OCI-LY7 (cell line): ENCODE measurements at regions not wholly inside any gene's neighbourhood (a gene's known extent, or its start where the extent isn't known, plus 50 kb on each side); places are given as distances from the start of the nearest gene placed in this dataset.

ENCODE experiments used
- BruUV-seq: library from RNA; stranded (reverse); fragments of 400-500 nt; replicated peaks from 2 replicates; lab custom pipeline; 2021; lab: Mats Ljungman, UMichigan
- CTCF ChIA-PET: fragments of 300-600 bp; sonication (Branson Sonifier 250); formaldehyde crosslinking; loops from one replicate; lab custom pipeline; 2022; ENCODE audit warnings: antibody characterized with exemption; ENCODE audit not compliant: unreplicated experiment; lab: Charles Lee
- POLR2A ChIA-PET: fragments of 300-600 bp; sonication (Branson Sonifier 250); formaldehyde crosslinking; loops from one replicate; lab custom pipeline; 2022; ENCODE audit warnings: antibody characterized with exemption; lab: Charles Lee
- DNase-seq: peaks from one replicate; pipeline ENCODE4 v3.0.0-alpha.2; 2015; ENCODE audit warnings: low spot score
- H2AFZ ChIP-seq: fragments of 200-600 bp; sonication (generic), shearing (Covaris generic); 2 replicates; pipeline ENCODE4 v1.6.1; 2014; ENCODE audit warnings: mild to moderate bottlenecking, antibody characterized with exemption, low read length, moderate library complexity
- H3K27ac ChIP-seq: fragments of 200-600 bp; sonication (generic); 2 replicates; pipeline ENCODE4 v1.5.1; 2014; ENCODE audit warnings: mixed run types, low read depth, mild to moderate bottlenecking, moderate library complexity, low read length, inconsistent platforms; ENCODE audit not compliant: poor library complexity, severe bottlenecking
- H3K36me3 ChIP-seq: fragments of 200-600 bp; sonication (generic); 2 replicates; pipeline ENCODE4 v1.6.1; 2014; ENCODE audit warnings: mild to moderate bottlenecking, antibody characterized with exemption, low read length, moderate library complexity, mixed read lengths; ENCODE audit not compliant: insufficient read depth
- H3K4me1 ChIP-seq: fragments of 200-600 bp; sonication (generic); 2 replicates; pipeline ENCODE4 v1.5.1; 2014; ENCODE audit warnings: mild to moderate bottlenecking, low read length; ENCODE audit not compliant: insufficient read depth, poor library complexity, severe bottlenecking
- H3K4me2 ChIP-seq: fragments of 200-600 bp; sonication (generic); 2 replicates; pipeline ENCODE4 v1.6.1; 2014; ENCODE audit warnings: mild to moderate bottlenecking, low read length
- H3K4me3 ChIP-seq: fragments of 200-600 bp; sonication (generic); 2 replicates; pipeline ENCODE4 v1.5.1; 2014; ENCODE audit warnings: mild to moderate bottlenecking, low read depth, low read length; ENCODE audit not compliant: poor library complexity, severe bottlenecking
- H3K79me2 ChIP-seq: fragments of 200-600 bp; sonication (generic); 2 replicates; pipeline ENCODE4 v1.6.1; 2016; ENCODE audit warnings: low read depth, mild to moderate bottlenecking, low read length, moderate library complexity, mixed read lengths; ENCODE audit not compliant: insufficient read depth
- H3K9me2 ChIP-seq: fragments of 200-600 bp; sonication (generic); 2 replicates; pipeline ENCODE4 v1.6.1; 2016; ENCODE audit warnings: mild to moderate bottlenecking, low read length, mixed read lengths; ENCODE audit not compliant: insufficient read depth
- H3K9me3 ChIP-seq: fragments of 200-600 bp; sonication (generic); 2 replicates; pipeline ENCODE4 v1.6.1; 2014; ENCODE audit warnings: mild to moderate bottlenecking, mixed run types, low read length, mixed read lengths
- H4K20me1 ChIP-seq: fragments of 200-600 bp; sonication (generic); 2 replicates; pipeline ENCODE4 v1.6.1; 2014; ENCODE audit warnings: mild to moderate bottlenecking, antibody characterized with exemption, low read length, moderate library complexity, mixed read lengths; ENCODE audit not compliant: insufficient read depth
- EZH2phosphoT487 ChIP-seq: fragments of 200-600 bp; sonication (generic); IDR thresholded peaks from 2 replicates; pipeline ENCODE4 v1.6.1; 2018; ENCODE audit warnings: low read depth, borderline replicate concordance, mild to moderate bottlenecking, mixed run types, antibody characterized with exemption, low read length, moderate library complexity, mixed read lengths
- intact Hi-C: fragments of 100-400 bp; cut with micrococcal nuclease; formaldehyde crosslinking; loops from one replicate; pipeline ENCODE4 v1.10.0; 2022; ENCODE audit not compliant: unreplicated experiment
- TF ChIP-seq, protein P1 (sequence below): fragments of 200-600 bp; sonication (generic); conservative IDR thresholded peaks from 2 replicates; pipeline ENCODE4 v1.5.1; 2014; ENCODE audit warnings: mild to moderate bottlenecking, antibody characterized with exemption, low read length, moderate library complexity, mixed read lengths

DNA sequence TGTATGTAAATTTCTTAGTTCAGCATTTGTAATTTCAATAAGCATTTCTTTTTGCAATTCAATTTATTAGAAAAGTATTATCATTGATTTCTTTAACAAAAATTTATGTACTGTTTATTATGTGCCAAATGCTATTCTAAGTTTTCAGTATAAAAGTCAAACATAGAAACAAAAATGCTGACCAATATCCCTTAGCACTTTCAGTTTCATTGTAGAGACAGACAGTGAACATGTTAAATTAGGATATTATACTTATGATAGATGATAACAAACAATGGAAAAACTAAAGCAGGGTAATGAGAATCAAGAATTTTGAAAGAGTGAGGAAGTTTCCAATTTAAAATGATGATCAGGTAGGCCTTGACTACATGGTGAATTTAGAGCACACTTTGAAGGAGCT, 1106.0 kb downstream of the TAF11L14 start:
- intact Hi-C loops = no loop called here
- POLR2A ChIA-PET = interaction anchor here (1.0 to 1.3 kb wide), 3 partner anchors 13 to 50 kb away, joined by 3 read pairs; no protein-coding TSS in a partner anchor
- CTCF ChIA-PET = no interaction called here
- Histone ChIP-seq H3K9me2 (no peaks in the 10 kb centered on the region), H3K27ac (no peak overlapping the region), H3K79me2 (no peaks in the 10 kb centered on the region), H3K9me3 (no peaks in the 10 kb centered on the region), H4K20me1 (no peaks in the 10 kb centered on the region), H3K4me1 (peaks cover 8% of the 10 kb centered on the region), H3K4me3 (no peak overlapping the region), H3K36me3 (no peaks in the 10 kb centered on the region), H3K4me2 (no peak overlapping the region), H2AFZ (no peak overlapping the region)
- DNase-seq = no peak
- no peak for TF ChIP-seq EZH2phosphoT487
- TF ChIP-seq, protein P1, sequence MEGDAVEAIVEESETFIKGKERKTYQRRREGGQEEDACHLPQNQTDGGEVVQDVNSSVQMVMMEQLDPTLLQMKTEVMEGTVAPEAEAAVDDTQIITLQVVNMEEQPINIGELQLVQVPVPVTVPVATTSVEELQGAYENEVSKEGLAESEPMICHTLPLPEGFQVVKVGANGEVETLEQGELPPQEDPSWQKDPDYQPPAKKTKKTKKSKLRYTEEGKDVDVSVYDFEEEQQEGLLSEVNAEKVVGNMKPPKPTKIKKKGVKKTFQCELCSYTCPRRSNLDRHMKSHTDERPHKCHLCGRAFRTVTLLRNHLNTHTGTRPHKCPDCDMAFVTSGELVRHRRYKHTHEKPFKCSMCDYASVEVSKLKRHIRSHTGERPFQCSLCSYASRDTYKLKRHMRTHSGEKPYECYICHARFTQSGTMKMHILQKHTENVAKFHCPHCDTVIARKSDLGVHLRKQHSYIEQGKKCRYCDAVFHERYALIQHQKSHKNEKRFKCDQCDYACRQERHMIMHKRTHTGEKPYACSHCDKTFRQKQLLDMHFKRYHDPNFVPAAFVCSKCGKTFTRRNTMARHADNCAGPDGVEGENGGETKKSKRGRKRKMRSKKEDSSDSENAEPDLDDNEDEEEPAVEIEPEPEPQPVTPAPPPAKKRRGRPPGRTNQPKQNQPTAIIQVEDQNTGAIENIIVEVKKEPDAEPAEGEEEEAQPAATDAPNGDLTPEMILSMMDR = no peak
- no TSS peak for BruUV-seq

DNA sequence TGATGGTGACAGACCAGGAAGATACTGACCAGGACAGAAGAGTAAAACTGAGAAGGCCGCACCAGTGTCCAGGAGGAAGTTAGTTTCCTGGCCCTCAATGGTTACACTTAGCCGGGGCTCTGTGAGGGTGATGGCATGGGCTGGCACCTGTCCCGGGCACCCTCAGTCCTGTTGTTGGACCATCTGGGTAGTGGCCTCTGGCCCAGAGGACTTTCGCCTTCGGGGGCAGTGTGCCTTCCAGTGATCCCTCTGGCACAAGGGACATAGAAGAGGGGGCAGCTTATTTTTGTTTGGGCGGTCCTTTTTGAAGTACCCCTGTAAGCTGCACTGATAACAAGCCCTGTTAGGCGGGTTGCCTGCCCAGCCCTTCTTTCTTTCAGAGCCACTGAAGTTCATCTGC, 1108.6 kb downstream of the TAF11L14 start:
- no peaks in the 10 kb centered on the region for H3K79me2 ChIP-seq
- no peaks in the 10 kb centered on the region for H4K20me1 ChIP-seq
- POLR2A ChIA-PET = no interaction called here
- no peak overlapping the region for H3K27ac ChIP-seq
- peaks cover 21% of the 10 kb centered on the region for H3K4me1 ChIP-seq
- H3K36me3 ChIP-seq = no peaks in the 10 kb centered on the region
- no peak for TF ChIP-seq EZH2phosphoT487
- TF ChIP-seq, protein P1 = no peak
- peaks cover 8% of the 10 kb centered on the region; the same call in 1 of the 2 replicates for H3K9me3 ChIP-seq
- no peaks in the 10 kb centered on the region for H3K9me2 ChIP-seq
- CTCF ChIA-PET = no interaction called here
- BruUV-seq = no TSS peak
- H2AFZ ChIP-seq = no peak overlapping the region
- no peak overlapping the region for H3K4me3 ChIP-seq
- intact Hi-C loops = no loop called here
- no peak for DNase-seq
- no peak overlapping the region for H3K4me2 ChIP-seq

DNA sequence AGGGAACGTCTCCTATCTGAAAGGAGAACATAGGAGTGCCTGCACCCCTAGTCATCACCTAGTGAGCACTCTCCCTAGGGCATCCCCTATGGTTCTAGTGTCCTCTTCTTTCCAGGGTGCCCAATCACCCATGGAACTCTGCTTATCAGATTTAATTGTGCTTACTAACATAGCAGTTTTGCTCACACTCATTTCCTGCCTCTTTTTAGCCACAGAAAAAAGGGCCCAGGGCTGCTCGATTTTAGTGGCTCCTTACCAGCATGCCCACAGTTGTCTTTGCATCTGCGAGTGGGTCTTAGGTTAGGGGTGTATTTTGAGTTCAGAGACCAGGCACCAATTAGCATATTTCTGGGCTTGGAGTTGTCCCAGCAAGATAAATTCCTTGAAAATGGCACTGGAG, 1110.2 kb downstream of the TAF11L14 start:
- intact Hi-C loops = no loop called here
- peaks cover 8% of the 10 kb centered on the region; the same call in 1 of the 2 replicates for H3K9me3 ChIP-seq
- no peaks in the 10 kb centered on the region for H3K9me2 ChIP-seq
- H3K36me3 ChIP-seq = no peaks in the 10 kb centered on the region
- H3K27ac ChIP-seq = no peak overlapping the region
- H4K20me1 ChIP-seq = no peaks in the 10 kb centered on the region
- H3K4me2 ChIP-seq = peak overlapping the region; percentile 79
- H3K79me2 ChIP-seq = no peaks in the 10 kb centered on the region
- CTCF ChIA-PET = no interaction called here
- H3K4me1 ChIP-seq = peaks cover 21% of the 10 kb centered on the region
- no peak for DNase-seq
- BruUV-seq = no TSS peak
- POLR2A ChIA-PET = no interaction called here
- TF ChIP-seq, protein P1 = no peak
- no peak for TF ChIP-seq EZH2phosphoT487
- peak overlapping the region; percentile 68 for H3K4me3 ChIP-seq
- peak overlapping the region; percentile 98; the same call in 1 of the 2 replicates for H2AFZ ChIP-seq
